CD8-positive, alpha-beta memory T cell (primary cell): ENCODE measurements at regions not wholly inside any gene's neighbourhood (a gene's known extent, or its start where the extent isn't known, plus 50 kb on each side); places are given as distances from the start of the nearest gene placed in this dataset.

ENCODE experiments used
- CTCF ChIA-PET: fragments of 350-600 bp; sonication (Branson Sonifier 250); formaldehyde crosslinking; loops from one replicate; lab custom pipeline; 2021; ENCODE audit warnings: antibody characterized with exemption; lab: Charles Lee
- POLR2A ChIA-PET: fragments of 350-600 bp; sonication (Branson Sonifier 250); formaldehyde crosslinking; loops from one replicate; lab custom pipeline; 2021; ENCODE audit warnings: antibody characterized with exemption; lab: Charles Lee
- DNase-seq, 5 donors: peaks; one replicate each; pipeline versions ENCODE4 v3.0.0 to v3.0.0-alpha.2; 2020 to 2022; ENCODE audit warnings: mixed read lengths in 1 of 5
- H3K27ac ChIP-seq: one replicate; pipeline ENCODE4 v1.7.0; 2013; ENCODE audit warnings: low read depth, mild to moderate bottlenecking, low read length, moderate library complexity
- H3K27me3 ChIP-seq: 2 replicates; pipeline ENCODE4 v1.7.0; 2013; ENCODE audit warnings: low read length, mild to moderate bottlenecking; ENCODE audit not compliant: insufficient read depth, poor library complexity, severe bottlenecking
- H3K36me3 ChIP-seq: 2 replicates; pipeline ENCODE4 v1.7.0; 2013; ENCODE audit warnings: mild to moderate bottlenecking, low read length, moderate library complexity; ENCODE audit not compliant: insufficient read depth
- H3K4me1 ChIP-seq: 2 replicates; pipeline ENCODE4 v1.7.0; 2013; ENCODE audit warnings: mild to moderate bottlenecking, low read length, moderate library complexity; ENCODE audit not compliant: insufficient read depth
- H3K4me3 ChIP-seq: 2 replicates; pipeline ENCODE4 v1.7.0; 2013; ENCODE audit warnings: mild to moderate bottlenecking, low read length
- H3K9me3 ChIP-seq: 2 replicates; pipeline ENCODE4 v1.7.0; 2013; ENCODE audit warnings: mild to moderate bottlenecking, low read length
- H3K27ac Mint-ChIP-seq, 8 donors: one replicate each; pipeline ENCODE4 v1.8.0; 2020 to 2021; ENCODE audit warnings: mixed read lengths in 8 of 8, mild to moderate bottlenecking in 6 of 8, inconsistent platforms in 3 of 8, moderate library complexity in 3 of 8
- H3K27me3 Mint-ChIP-seq, 2 donors: one replicate each; pipeline ENCODE4 v1.8.0; 2020 to 2021; ENCODE audit warnings: mixed read lengths in 2 of 2, mild to moderate bottlenecking in 1 of 2, moderate library complexity in 1 of 2
- H3K36me3 Mint-ChIP-seq, 3 donors: one replicate each; pipeline ENCODE4 v1.8.0; 2020 to 2021; ENCODE audit warnings: mixed read lengths in 3 of 3, inconsistent platforms in 1 of 3, mild to moderate bottlenecking in 1 of 3
- H3K4me1 Mint-ChIP-seq, 3 donors: one replicate each; pipeline ENCODE4 v1.8.0; 2020 to 2021; ENCODE audit warnings: mixed read lengths in 3 of 3, inconsistent platforms in 1 of 3, mild to moderate bottlenecking in 1 of 3
- H3K4me3 Mint-ChIP-seq, 7 donors: one replicate each; pipeline ENCODE4 v1.8.0; 2020 to 2021; ENCODE audit warnings: mixed read lengths in 7 of 7, mild to moderate bottlenecking in 6 of 7, moderate library complexity in 4 of 7, inconsistent platforms in 2 of 7
- H3K9me3 Mint-ChIP-seq, 5 donors: one replicate each; pipeline ENCODE4 v1.8.0; 2020 to 2022; ENCODE audit warnings: mixed read lengths in 5 of 5, mild to moderate bottlenecking in 3 of 5, moderate library complexity in 2 of 5, inconsistent platforms in 1 of 5

GRCh38 chr5:30845194-30845593, 348.3 kb upstream of the CDH6 start:
- H3K9me3 ChIP-seq: no peaks in the 10 kb centered on the region
- no peak overlapping the region for H3K27ac ChIP-seq
- no peaks in the 10 kb centered on the region for H3K36me3 ChIP-seq
- no peaks in the 10 kb centered on the region for H3K4me1 ChIP-seq
- no peak for DNase-seq
- Mint-ChIP-seq H3K9me3 (peaks cover 2 to 10% (median 2%) of the 10 kb centered on the region in 5 donors), H3K27ac (no peak overlapping the region), H3K36me3 (no peaks in the 10 kb centered on the region), H3K4me3 (no peak overlapping the region), H3K4me1 (no peaks in the 10 kb centered on the region), H3K27me3 (no peaks in the 10 kb centered on the region)
- no peaks in the 10 kb centered on the region for H3K27me3 ChIP-seq
- POLR2A ChIA-PET: no interaction called here
- CTCF ChIA-PET: no interaction called here
- no peak overlapping the region for H3K4me3 ChIP-seq

- Histone ChIP-seq H3K4me1 (no peaks in the 10 kb centered on the region), H3K27me3 (no peaks in the 10 kb centered on the region), H3K4me3 (no peak overlapping the region), H3K36me3 (no peaks in the 10 kb centered on the region), H3K27ac (no peak overlapping the region), H3K9me3 (no peaks in the 10 kb centered on the region)
- ChIA-PET CTCF (no interaction called here), POLR2A (no interaction called here)
- no peaks in the 10 kb centered on the region for H3K4me1 Mint-ChIP-seq
- no peak for DNase-seq
- no peaks in the 10 kb centered on the region for H3K27me3 Mint-ChIP-seq
- H3K36me3 Mint-ChIP-seq: no peaks in the 10 kb centered on the region
- no peak overlapping the region for H3K27ac Mint-ChIP-seq
- no peak overlapping the region for H3K4me3 Mint-ChIP-seq
- H3K9me3 Mint-ChIP-seq: peaks cover 5 to 10% (median 8%) of the 10 kb centered on the region in 5 donors
These were observed 349.9 kb upstream of the CDH6 start for GRCh38 chr5:30843541-30843940.

DNA sequence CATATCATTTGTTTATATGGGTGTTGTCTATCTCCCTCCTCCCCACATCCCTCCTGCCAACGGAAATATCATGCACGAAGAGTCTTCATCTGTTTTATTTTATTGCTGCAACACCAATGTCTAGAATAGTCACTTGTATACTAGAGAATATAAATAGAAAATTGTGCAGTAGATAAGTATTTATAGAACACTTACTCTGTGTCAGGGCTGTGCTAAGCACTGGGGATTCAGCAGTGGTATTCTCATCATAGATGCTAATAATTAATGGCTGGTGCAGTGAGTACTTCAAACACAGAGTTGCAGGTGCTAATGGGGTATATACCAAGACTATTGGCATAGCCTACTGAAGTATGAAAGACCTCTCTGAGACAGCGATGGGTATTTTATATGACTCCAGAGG, 353.5 kb upstream of the CDH6 start:
- Mint-ChIP-seq H3K36me3 (no peaks in the 10 kb centered on the region), H3K4me1 (no peaks in the 10 kb centered on the region), H3K27me3 (no peaks in the 10 kb centered on the region), H3K27ac (no peak overlapping the region), H3K9me3 (peaks cover 6 to 35% (median 11%) of the 10 kb centered on the region in 5 donors), H3K4me3 (no peak overlapping the region)
- no peak overlapping the region for H3K4me3 ChIP-seq
- ChIA-PET CTCF (no interaction called here), POLR2A (no interaction called here)
- DNase-seq: no peak
- H3K9me3 ChIP-seq: no peaks in the 10 kb centered on the region
- no peak overlapping the region for H3K27ac ChIP-seq
- no peaks in the 10 kb centered on the region for H3K4me1 ChIP-seq
- H3K27me3 ChIP-seq: no peaks in the 10 kb centered on the region
- H3K36me3 ChIP-seq: no peaks in the 10 kb centered on the region

GRCh38 chr5:30838936-30839496, 354.5 kb upstream of the CDH6 start:
- Histone ChIP-seq H3K4me3 (no peak overlapping the region), H3K27ac (no peak overlapping the region), H3K36me3 (no peaks in the 10 kb centered on the region), H3K4me1 (no peaks in the 10 kb centered on the region), H3K27me3 (no peaks in the 10 kb centered on the region), H3K9me3 (no peaks in the 10 kb centered on the region)
- no peak overlapping the region for H3K27ac Mint-ChIP-seq
- H3K4me3 Mint-ChIP-seq: no peak overlapping the region
- H3K9me3 Mint-ChIP-seq: peaks cover 7 to 36% (median 10%) of the 10 kb centered on the region in 5 donors
- no peaks in the 10 kb centered on the region for H3K27me3 Mint-ChIP-seq
- DNase-seq: no peak
- ChIA-PET POLR2A (no interaction called here), CTCF (no interaction called here)
- no peaks in the 10 kb centered on the region for H3K36me3 Mint-ChIP-seq
- no peaks in the 10 kb centered on the region for H3K4me1 Mint-ChIP-seq

DNA sequence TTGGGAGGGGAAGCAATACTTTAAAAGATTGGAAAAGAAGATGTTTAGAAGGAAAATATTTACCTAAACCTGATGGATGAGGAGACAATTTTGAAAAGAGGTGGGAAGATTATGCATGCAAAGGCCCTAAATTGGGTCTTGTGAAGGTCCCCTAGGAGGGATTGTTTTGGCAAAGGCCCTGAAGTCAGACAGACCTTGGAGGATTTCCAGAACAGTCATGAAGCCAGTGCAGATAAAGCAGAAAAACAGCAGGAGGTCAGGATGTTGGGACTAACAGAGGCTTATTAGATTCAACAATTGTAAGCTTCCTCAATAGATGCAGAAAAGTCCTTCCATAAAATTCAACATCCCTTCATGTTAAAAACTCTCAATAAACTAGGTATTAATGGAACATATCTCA, 361.0 kb upstream of the CDH6 start:
- H3K27me3 Mint-ChIP-seq: no peaks in the 10 kb centered on the region
- peaks cover 3 to 28% (median 11%) of the 10 kb centered on the region in 5 donors for H3K9me3 Mint-ChIP-seq

DNA sequence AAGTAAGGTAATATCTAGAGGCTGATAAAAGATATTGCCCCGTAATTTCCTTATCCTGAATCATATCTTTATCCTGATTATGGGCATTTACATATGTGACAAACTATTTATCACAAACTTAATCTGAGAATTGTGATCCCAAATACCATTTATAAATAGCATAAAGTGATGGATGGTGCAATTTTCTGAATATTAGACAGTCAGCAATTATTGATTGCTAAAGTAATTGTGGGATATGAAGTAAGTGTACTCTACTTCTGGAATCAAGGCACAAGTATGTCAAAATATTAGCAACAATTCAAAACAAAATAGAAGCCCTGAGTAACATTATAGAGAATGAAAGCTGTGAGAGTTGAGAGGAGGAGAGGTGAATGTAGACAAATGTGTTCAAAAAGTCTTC, 361.9 kb upstream of the CDH6 start:
- H3K36me3 Mint-ChIP-seq: no peaks in the 10 kb centered on the region
- H3K4me3 ChIP-seq: no peak overlapping the region
- ChIA-PET POLR2A (no interaction called here), CTCF (no interaction called here)
- DNase-seq: no peak
- H3K4me3 Mint-ChIP-seq: no peak overlapping the region
- no peaks in the 10 kb centered on the region for H3K9me3 ChIP-seq
- H3K27me3 Mint-ChIP-seq: no peaks in the 10 kb centered on the region
- H3K4me1 ChIP-seq: no peaks in the 10 kb centered on the region
- H3K27ac Mint-ChIP-seq: no peak overlapping the region
- no peaks in the 10 kb centered on the region for H3K4me1 Mint-ChIP-seq
- H3K27me3 ChIP-seq: no peaks in the 10 kb centered on the region
- H3K27ac ChIP-seq: no peak overlapping the region
- H3K9me3 Mint-ChIP-seq: peaks cover 3 to 29% (median 14%) of the 10 kb centered on the region in 5 donors
- H3K36me3 ChIP-seq: no peaks in the 10 kb centered on the region

More for the DNA sequence above, 361.0 kb upstream of the CDH6 start:
- H3K27ac Mint-ChIP-seq: no peak overlapping the region
- Histone ChIP-seq H3K27ac (no peak overlapping the region), H3K4me3 (no peak overlapping the region), H3K9me3 (no peaks in the 10 kb centered on the region), H3K36me3 (no peaks in the 10 kb centered on the region), H3K27me3 (no peaks in the 10 kb centered on the region), H3K4me1 (no peaks in the 10 kb centered on the region)
- CTCF ChIA-PET: no interaction called here
- no peak for DNase-seq
- POLR2A ChIA-PET: no interaction called here
- no peak overlapping the region for H3K4me3 Mint-ChIP-seq
- H3K4me1 Mint-ChIP-seq: no peaks in the 10 kb centered on the region
- no peaks in the 10 kb centered on the region for H3K36me3 Mint-ChIP-seq

GRCh38 chr5:30831123-30831522, 362.4 kb upstream of the CDH6 start:
- ChIA-PET POLR2A (no interaction called here), CTCF (no interaction called here)
- H3K9me3 Mint-ChIP-seq: peaks cover 3 to 26% (median 11%) of the 10 kb centered on the region in 5 donors
- no peak overlapping the region for H3K4me3 Mint-ChIP-seq
- H3K36me3 Mint-ChIP-seq: no peaks in the 10 kb centered on the region
- Histone ChIP-seq H3K27me3 (no peaks in the 10 kb centered on the region), H3K36me3 (no peaks in the 10 kb centered on the region), H3K4me1 (no peaks in the 10 kb centered on the region), H3K9me3 (no peaks in the 10 kb centered on the region), H3K27ac (no peak overlapping the region), H3K4me3 (no peak overlapping the region)
- H3K27ac Mint-ChIP-seq: no peak overlapping the region
- no peaks in the 10 kb centered on the region for H3K27me3 Mint-ChIP-seq
- no peaks in the 10 kb centered on the region for H3K4me1 Mint-ChIP-seq
- DNase-seq: no peak

GRCh38 chr5:30811298-30811697, 382.2 kb upstream of the CDH6 start:
- no peak overlapping the region for H3K27ac ChIP-seq
- POLR2A ChIA-PET: no interaction called here
- no peak for DNase-seq
- H3K27me3 ChIP-seq: no peaks in the 10 kb centered on the region
- no peak overlapping the region for H3K4me3 ChIP-seq
- Mint-ChIP-seq H3K27ac (no peak overlapping the region), H3K4me3 (no peak overlapping the region), H3K9me3 (peaks cover 6 to 18% (median 15%) of the 10 kb centered on the region in 5 donors), H3K36me3 (no peaks in the 10 kb centered on the region), H3K4me1 (no peaks in the 10 kb centered on the region), H3K27me3 (no peaks in the 10 kb centered on the region)
- no peaks in the 10 kb centered on the region for H3K4me1 ChIP-seq
- CTCF ChIA-PET: no interaction called here
- H3K36me3 ChIP-seq: no peaks in the 10 kb centered on the region
- no peaks in the 10 kb centered on the region for H3K9me3 ChIP-seq

DNA sequence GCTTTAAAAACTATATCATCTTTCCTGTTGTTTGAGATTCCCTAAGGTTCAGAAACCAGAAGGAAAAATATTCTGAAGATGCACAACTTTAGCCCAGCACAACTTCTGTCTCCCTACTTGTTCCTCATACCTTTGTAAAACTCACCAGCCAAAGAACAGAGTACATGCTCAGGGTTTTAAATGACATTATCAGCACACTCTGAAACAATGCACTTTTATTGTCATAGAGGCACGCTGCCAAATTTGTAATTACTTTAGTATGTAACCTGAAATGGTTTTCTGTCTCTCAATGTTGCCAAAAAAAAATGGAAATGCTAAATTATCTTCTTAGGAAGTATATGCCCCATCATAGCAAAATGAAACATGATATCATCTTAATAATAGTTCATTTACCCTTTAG, 383.6 kb upstream of the CDH6 start:
- Mint-ChIP-seq H3K9me3 (peaks cover 4 to 18% (median 14%) of the 10 kb centered on the region in 5 donors), H3K27ac (no peak overlapping the region), H3K4me3 (no peak overlapping the region), H3K27me3 (no peaks in the 10 kb centered on the region), H3K4me1 (no peaks in the 10 kb centered on the region), H3K36me3 (no peaks in the 10 kb centered on the region)
- Histone ChIP-seq H3K9me3 (no peaks in the 10 kb centered on the region), H3K4me3 (no peak overlapping the region), H3K4me1 (no peaks in the 10 kb centered on the region), H3K27ac (no peak overlapping the region), H3K27me3 (no peaks in the 10 kb centered on the region), H3K36me3 (no peaks in the 10 kb centered on the region)
- no peak for DNase-seq
- ChIA-PET CTCF (no interaction called here), POLR2A (no interaction called here)
